ENCODE measurements at regions not wholly inside any gene's neighbourhood (a gene's known extent, or its start where the extent isn't known, plus 50 kb on each side); places are given as distances from the start of the nearest gene placed in this dataset.
"Not testable (repeated sequence)": the region's sequence is repeated elsewhere in the genome, so short reads cannot be mapped to it uniquely, and the experiment has no call there.

GRCh38 chr4:64767547-64767946, 358.3 kb upstream of the TECRL start:
- Histone ChIP-seq H3K4me3 (replicated peaks in 1 of 3) (no peak overlapping the region), H3K27me3 (no peaks in the 10 kb centered on the region), H3K9me3 (no peaks in the 10 kb centered on the region), H3K27ac (no peak overlapping the region), H3K36me3 (no peaks in the 10 kb centered on the region), H3K4me1 (no peaks in the 10 kb centered on the region)
- TF ChIP-seq POLR2A (IDR thresholded peaks at IDR 0.05), result no peak
- TF ChIP-seq, protein P1, sequence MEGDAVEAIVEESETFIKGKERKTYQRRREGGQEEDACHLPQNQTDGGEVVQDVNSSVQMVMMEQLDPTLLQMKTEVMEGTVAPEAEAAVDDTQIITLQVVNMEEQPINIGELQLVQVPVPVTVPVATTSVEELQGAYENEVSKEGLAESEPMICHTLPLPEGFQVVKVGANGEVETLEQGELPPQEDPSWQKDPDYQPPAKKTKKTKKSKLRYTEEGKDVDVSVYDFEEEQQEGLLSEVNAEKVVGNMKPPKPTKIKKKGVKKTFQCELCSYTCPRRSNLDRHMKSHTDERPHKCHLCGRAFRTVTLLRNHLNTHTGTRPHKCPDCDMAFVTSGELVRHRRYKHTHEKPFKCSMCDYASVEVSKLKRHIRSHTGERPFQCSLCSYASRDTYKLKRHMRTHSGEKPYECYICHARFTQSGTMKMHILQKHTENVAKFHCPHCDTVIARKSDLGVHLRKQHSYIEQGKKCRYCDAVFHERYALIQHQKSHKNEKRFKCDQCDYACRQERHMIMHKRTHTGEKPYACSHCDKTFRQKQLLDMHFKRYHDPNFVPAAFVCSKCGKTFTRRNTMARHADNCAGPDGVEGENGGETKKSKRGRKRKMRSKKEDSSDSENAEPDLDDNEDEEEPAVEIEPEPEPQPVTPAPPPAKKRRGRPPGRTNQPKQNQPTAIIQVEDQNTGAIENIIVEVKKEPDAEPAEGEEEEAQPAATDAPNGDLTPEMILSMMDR (IDR thresholded peaks at IDR 0.05), result no peak
- WGBS, 2 donors, result 80 to 86% methylated on average over 2 of the region's 2 CpGs
- intact Hi-C loops (cut with DNase I), result no loop called here
- no peak for DNase-seq

- no peak for DNase-seq
- Histone ChIP-seq H3K4me3 (replicated peaks in 1 of 3) (no peak overlapping the region), H3K27me3 (no peaks in the 10 kb centered on the region), H3K36me3 (no peaks in the 10 kb centered on the region), H3K27ac (no peak overlapping the region), H3K9me3 (no peaks in the 10 kb centered on the region), H3K4me1 (no peaks in the 10 kb centered on the region)
- intact Hi-C loops (cut with DNase I), result no loop called here
- 75 to 77% methylated on average over 1 of the region's 1 CpG for WGBS, 2 donors
- no peak for TF ChIP-seq POLR2A (IDR thresholded peaks at IDR 0.05)
- TF ChIP-seq, protein P1 (IDR thresholded peaks at IDR 0.05), result no peak
Measured at GRCh38 chr4:64766565-64766964, 357.3 kb upstream of the TECRL start.

DNA sequence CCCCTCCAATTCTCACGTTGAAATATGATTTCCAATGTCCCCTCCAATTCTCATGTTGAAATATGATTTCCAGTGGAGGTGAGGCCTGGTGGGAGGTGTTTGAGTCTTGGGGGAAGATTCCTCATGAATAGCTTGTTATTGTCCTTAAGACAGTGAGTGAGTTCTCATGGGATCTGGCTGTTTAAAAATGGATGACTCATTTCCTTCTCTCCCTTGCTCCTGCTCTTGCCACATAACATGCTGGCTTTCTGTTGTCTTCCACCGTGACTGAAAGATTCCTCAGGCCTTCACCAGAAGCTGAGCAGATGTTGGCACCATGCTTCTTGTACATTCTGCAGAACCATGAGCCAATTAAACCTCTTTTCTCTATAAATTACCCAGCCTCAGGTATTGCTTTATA, 346.8 kb upstream of the TECRL start:
- Histone ChIP-seq H3K9me3 (no peaks in the 10 kb centered on the region), H3K27me3 (no peaks in the 10 kb centered on the region), H3K4me1 (no peaks in the 10 kb centered on the region), H3K36me3 (no peaks in the 10 kb centered on the region), H3K4me3 (replicated peaks in 1 of 3) (no peak overlapping the region), H3K27ac (no peak overlapping the region)
- intact Hi-C loops (cut with DNase I), result no loop called here
- TF ChIP-seq POLR2A (IDR thresholded peaks at IDR 0.05), result no peak
- TF ChIP-seq, protein P1 (IDR thresholded peaks at IDR 0.05), result no peak
- DNase-seq, result no peak
- WGBS, 2 donors, result 26 to 35% methylated on average over 2 of the region's 2 CpGs

- H3K4me1 ChIP-seq, result no peaks in the 10 kb centered on the region
- H3K4me3 ChIP-seq (replicated peaks in 1 of 3), result no peak overlapping the region
- no peak for DNase-seq
- WGBS, 2 donors, result 83 to 92% methylated on average over 8 to 21 of the region's 21 CpGs
- no peaks in the 10 kb centered on the region for H3K36me3 ChIP-seq
- H3K9me3 ChIP-seq, result no peaks in the 10 kb centered on the region
- intact Hi-C loops (cut with DNase I), result no loop called here
- TF ChIP-seq POLR2A (IDR thresholded peaks at IDR 0.05), result no peak
- TF ChIP-seq, protein P1 (IDR thresholded peaks at IDR 0.05), result no peak
- no peaks in the 10 kb centered on the region for H3K27me3 ChIP-seq
- H3K27ac ChIP-seq, result no peak overlapping the region
Measured at GRCh38 chr4:64747919-64748715, 338.9 kb upstream of the TECRL start.

DNA sequence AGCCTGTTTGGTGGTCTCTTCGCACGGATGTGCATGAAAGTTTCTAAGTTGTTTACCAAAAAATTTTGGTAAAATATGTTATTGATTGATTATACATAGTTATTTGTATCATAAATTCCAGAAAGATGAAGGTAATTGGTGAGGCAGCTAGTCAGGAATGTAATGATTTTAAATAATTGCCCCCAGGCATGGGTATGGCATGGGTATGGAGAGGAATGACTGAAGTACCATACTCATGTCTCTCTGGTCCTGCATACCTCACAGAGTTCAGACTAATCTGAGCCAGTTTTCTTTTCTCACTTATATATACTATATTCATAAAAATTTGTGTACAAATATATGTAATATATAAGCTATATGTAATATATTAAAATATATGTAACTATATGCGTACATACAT, 329.0 kb upstream of the TECRL start:
- TF ChIP-seq POLR2A (IDR thresholded peaks at IDR 0.05), result no peak
- TF ChIP-seq, protein P1 (IDR thresholded peaks at IDR 0.05), result no peak
- Histone ChIP-seq H3K36me3 (no peaks in the 10 kb centered on the region), H3K27ac (no peak overlapping the region), H3K9me3 (no peaks in the 10 kb centered on the region), H3K4me1 (no peaks in the 10 kb centered on the region), H3K4me3 (replicated peaks in 1 of 3) (no peak overlapping the region), H3K27me3 (no peaks in the 10 kb centered on the region)
- no peak for DNase-seq
- 85 to 86% methylated on average over 3 of the region's 3 CpGs for WGBS, 2 donors
- intact Hi-C loops (cut with DNase I), result no loop called here

GRCh38 chr4:64737854-64738138, 328.5 kb upstream of the TECRL start:
- H3K27me3 ChIP-seq; H3K36me3 ChIP-seq; H3K4me1 ChIP-seq; H3K9me3 ChIP-seq; H3K4me3 ChIP-seq (replicated peaks in 1 of 3); H3K27ac ChIP-seq; DNase-seq; intact Hi-C loops (cut with DNase I): not testable (repeated sequence)
- 54 to 58% methylated on average over 2 of the region's 2 CpGs for whole genome bisulfite sequencing, 2 donors
